ENCODE measurements at regions not wholly inside any gene's neighbourhood (a gene's known extent, or its start where the extent isn't known, plus 50 kb on each side); places are given as distances from the start of the nearest gene placed in this dataset.

GRCh38 chr17:65395924-65396323, 165.5 kb downstream of the AXIN2 start:
- Mint-ChIP-seq H3K9me3 (ENCODE audit: low read depth) (no peaks in the 10 kb centered on the region), H3K27ac (ENCODE audit: unreplicated experiment) (no peak overlapping the region)

GRCh38 chr17:65394811-65395472, 166.5 kb downstream of the AXIN2 start:
- no peak for TF ChIP-seq CTCF (IDR thresholded peaks at IDR 0.05)
- Mint-ChIP-seq H3K36me3 (ENCODE audit: low read depth) (no peaks in the 10 kb centered on the region), H3K27ac (ENCODE audit: unreplicated experiment) (no peak overlapping the region), H3K4me1 (ENCODE audit: low read depth) (no peaks in the 10 kb centered on the region), H3K9me3 (ENCODE audit: low read depth) (no peaks in the 10 kb centered on the region), H3K27me3 (ENCODE audit: low read depth) (peaks cover 2% of the 10 kb centered on the region), H3K4me3 (ENCODE audit: unreplicated experiment) (no peak overlapping the region)
- no peak for DNase-seq (ENCODE audit: low spot score)

More at GRCh38 chr17:65395924-65396323, 165.5 kb downstream of the AXIN2 start:
- Mint-ChIP-seq H3K36me3 (ENCODE audit: low read depth) (no peaks in the 10 kb centered on the region), H3K4me1 (ENCODE audit: low read depth) (no peaks in the 10 kb centered on the region), H3K27me3 (ENCODE audit: low read depth) (peaks cover 3% of the 10 kb centered on the region), H3K4me3 (ENCODE audit: unreplicated experiment) (no peak overlapping the region)
- no peak for DNase-seq (ENCODE audit: low spot score)
- no peak for TF ChIP-seq CTCF (IDR thresholded peaks at IDR 0.05)

GRCh38 chr17:65393514-65393913, 167.9 kb downstream of the AXIN2 start:
- H3K36me3 Mint-ChIP-seq (ENCODE audit: low read depth), result no peaks in the 10 kb centered on the region
- no peaks in the 10 kb centered on the region for H3K9me3 Mint-ChIP-seq (ENCODE audit: low read depth)
- H3K4me1 Mint-ChIP-seq (ENCODE audit: low read depth), result no peaks in the 10 kb centered on the region
- H3K4me3 Mint-ChIP-seq (ENCODE audit: unreplicated experiment), result no peak overlapping the region
- DNase-seq (ENCODE audit: low spot score), result no peak
- no peak for TF ChIP-seq CTCF (IDR thresholded peaks at IDR 0.05)
- H3K27ac Mint-ChIP-seq (ENCODE audit: unreplicated experiment), result no peak overlapping the region
- no peaks in the 10 kb centered on the region for H3K27me3 Mint-ChIP-seq (ENCODE audit: low read depth)

GRCh38 chr17:65389949-65390348, 171.5 kb downstream of the AXIN2 start:
- no peak for TF ChIP-seq CTCF (IDR thresholded peaks at IDR 0.05)
- Mint-ChIP-seq H3K4me3 (ENCODE audit: unreplicated experiment) (no peak overlapping the region), H3K27ac (ENCODE audit: unreplicated experiment) (no peak overlapping the region), H3K4me1 (ENCODE audit: low read depth) (no peaks in the 10 kb centered on the region), H3K27me3 (ENCODE audit: low read depth) (peaks cover 4% of the 10 kb centered on the region), H3K36me3 (ENCODE audit: low read depth) (no peaks in the 10 kb centered on the region), H3K9me3 (ENCODE audit: low read depth) (no peaks in the 10 kb centered on the region)
- DNase-seq (ENCODE audit: low spot score), result no peak

GRCh38 chr17:65389426-65389825, 172.0 kb downstream of the AXIN2 start:
- TF ChIP-seq CTCF (IDR thresholded peaks at IDR 0.05), result no peak
- DNase-seq (ENCODE audit: low spot score), result no peak
- Mint-ChIP-seq H3K9me3 (ENCODE audit: low read depth) (no peaks in the 10 kb centered on the region), H3K4me1 (ENCODE audit: low read depth) (no peaks in the 10 kb centered on the region), H3K27me3 (ENCODE audit: low read depth) (peaks cover 4% of the 10 kb centered on the region), H3K27ac (ENCODE audit: unreplicated experiment) (no peak overlapping the region), H3K4me3 (ENCODE audit: unreplicated experiment) (no peak overlapping the region), H3K36me3 (ENCODE audit: low read depth) (no peaks in the 10 kb centered on the region)
